ENCODE measurements at regions not wholly inside any gene's neighbourhood (a gene's known extent, or its start where the extent isn't known, plus 50 kb on each side); places are given as distances from the start of the nearest gene placed in this dataset.

DNA sequence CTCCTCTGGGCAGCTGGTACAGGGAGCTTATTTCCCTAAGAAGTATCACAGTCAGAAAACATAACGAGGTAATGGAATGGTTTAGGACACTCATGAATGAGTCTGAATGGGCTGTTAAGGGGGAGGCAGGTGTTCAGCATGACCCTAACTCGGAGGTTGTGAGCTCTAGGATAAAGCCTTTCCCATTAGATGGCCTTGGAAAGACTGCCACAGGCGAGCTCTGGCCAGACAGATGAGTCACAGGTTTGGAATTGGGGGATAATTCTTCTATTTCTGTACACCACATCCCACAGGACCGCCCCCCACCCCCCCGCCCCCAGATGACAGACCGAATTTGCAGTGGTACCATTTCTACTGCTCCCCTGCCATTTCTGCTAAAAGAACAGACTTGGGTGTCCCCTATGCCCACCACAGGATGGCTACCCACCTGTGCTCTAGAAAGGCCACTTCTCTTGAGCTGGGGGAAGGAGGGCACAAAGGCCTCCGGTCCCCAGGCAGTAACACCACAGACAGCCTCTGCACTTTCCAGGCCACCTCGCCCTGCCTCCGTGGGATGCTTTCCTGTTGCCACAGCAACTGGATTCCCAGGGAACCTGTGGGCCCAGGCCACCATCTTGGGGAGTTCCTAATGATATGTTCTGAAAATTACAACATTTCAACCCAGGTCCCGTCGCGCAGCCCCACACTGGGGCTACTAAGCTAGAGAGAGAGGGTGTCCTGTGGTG is 76.7 kb downstream of the TRIM29 start:
- Histone ChIP-seq H3K4me1 (ENCODE audit: insufficient read depth) (peaks cover 35% of the 10 kb centered on the region), H4K20me1 (replicated peaks; ENCODE audit: insufficient read depth) (no peaks in the 10 kb centered on the region), H3K4me3 (no peak overlapping the region), H3K9me2 (ENCODE audit: insufficient read depth) (peaks cover 9% of the 10 kb centered on the region), H3K27me3 (ENCODE audit: insufficient read depth) (no peaks in the 10 kb centered on the region), H3K4me2 (no peak overlapping the region), H3F3A (replicated peaks; ENCODE audit: low read depth) (peaks cover 13% of the 10 kb centered on the region; the same call in 1 of the 2 replicates), H2AFZ (no peak overlapping the region), H3K27ac (ENCODE audit: low read depth) (no peak overlapping the region), H3K79me2 (replicated peaks; ENCODE audit: insufficient read depth) (0 out of 2 replicates have a peak, but pooled peaks cover 4% of the 10 kb centered on the region), H3K36me3 (ENCODE audit: insufficient read depth) (no peaks in the 10 kb centered on the region)
- no peak overlapping the region; the same call in 2 of the 3 replicates for H3K4me3 Mint-ChIP-seq
- H3K27ac Mint-ChIP-seq, result no peak overlapping the region
- H3K27me3 Mint-ChIP-seq (ENCODE audit: insufficient read depth, low read depth, poor library complexity), result peaks cover 13% of the 10 kb centered on the region
- ATAC-seq (no peak), DNase-seq (ENCODE audit: low spot score) (no peak)
- no peak for TF ChIP-seq EZH2phosphoT487 (IDR thresholded peaks at IDR 0.05; ENCODE audit: unreplicated experiment)
- TF ChIP-seq ZNF114 (CRISPR knock-in tag; IDR thresholded peaks at IDR 0.05), result no peak
- TF ChIP-seq, protein P1, sequence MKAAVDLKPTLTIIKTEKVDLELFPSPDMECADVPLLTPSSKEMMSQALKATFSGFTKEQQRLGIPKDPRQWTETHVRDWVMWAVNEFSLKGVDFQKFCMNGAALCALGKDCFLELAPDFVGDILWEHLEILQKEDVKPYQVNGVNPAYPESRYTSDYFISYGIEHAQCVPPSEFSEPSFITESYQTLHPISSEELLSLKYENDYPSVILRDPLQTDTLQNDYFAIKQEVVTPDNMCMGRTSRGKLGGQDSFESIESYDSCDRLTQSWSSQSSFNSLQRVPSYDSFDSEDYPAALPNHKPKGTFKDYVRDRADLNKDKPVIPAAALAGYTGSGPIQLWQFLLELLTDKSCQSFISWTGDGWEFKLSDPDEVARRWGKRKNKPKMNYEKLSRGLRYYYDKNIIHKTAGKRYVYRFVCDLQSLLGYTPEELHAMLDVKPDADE (IDR thresholded peaks at IDR 0.05), result no peak
- no peak for TF ChIP-seq EZH2 (IDR thresholded peaks at IDR 0.05; ENCODE audit: low read depth, unreplicated experiment)
- no peak for TF ChIP-seq POLR2AphosphoS5 (IDR thresholded peaks at IDR 0.05; ENCODE audit: low read depth)
- TF ChIP-seq, protein P2, sequence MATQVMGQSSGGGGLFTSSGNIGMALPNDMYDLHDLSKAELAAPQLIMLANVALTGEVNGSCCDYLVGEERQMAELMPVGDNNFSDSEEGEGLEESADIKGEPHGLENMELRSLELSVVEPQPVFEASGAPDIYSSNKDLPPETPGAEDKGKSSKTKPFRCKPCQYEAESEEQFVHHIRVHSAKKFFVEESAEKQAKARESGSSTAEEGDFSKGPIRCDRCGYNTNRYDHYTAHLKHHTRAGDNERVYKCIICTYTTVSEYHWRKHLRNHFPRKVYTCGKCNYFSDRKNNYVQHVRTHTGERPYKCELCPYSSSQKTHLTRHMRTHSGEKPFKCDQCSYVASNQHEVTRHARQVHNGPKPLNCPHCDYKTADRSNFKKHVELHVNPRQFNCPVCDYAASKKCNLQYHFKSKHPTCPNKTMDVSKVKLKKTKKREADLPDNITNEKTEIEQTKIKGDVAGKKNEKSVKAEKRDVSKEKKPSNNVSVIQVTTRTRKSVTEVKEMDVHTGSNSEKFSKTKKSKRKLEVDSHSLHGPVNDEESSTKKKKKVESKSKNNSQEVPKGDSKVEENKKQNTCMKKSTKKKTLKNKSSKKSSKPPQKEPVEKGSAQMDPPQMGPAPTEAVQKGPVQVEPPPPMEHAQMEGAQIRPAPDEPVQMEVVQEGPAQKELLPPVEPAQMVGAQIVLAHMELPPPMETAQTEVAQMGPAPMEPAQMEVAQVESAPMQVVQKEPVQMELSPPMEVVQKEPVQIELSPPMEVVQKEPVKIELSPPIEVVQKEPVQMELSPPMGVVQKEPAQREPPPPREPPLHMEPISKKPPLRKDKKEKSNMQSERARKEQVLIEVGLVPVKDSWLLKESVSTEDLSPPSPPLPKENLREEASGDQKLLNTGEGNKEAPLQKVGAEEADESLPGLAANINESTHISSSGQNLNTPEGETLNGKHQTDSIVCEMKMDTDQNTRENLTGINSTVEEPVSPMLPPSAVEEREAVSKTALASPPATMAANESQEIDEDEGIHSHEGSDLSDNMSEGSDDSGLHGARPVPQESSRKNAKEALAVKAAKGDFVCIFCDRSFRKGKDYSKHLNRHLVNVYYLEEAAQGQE (IDR thresholded peaks at IDR 0.05; ENCODE audit: unreplicated experiment), result no peak
- no peak for TF ChIP-seq NANOG (IDR thresholded peaks at IDR 0.05; ENCODE audit: borderline replicate concordance)
- TF ChIP-seq ZNF331 (CRISPR knock-in tag; IDR thresholded peaks at IDR 0.05; ENCODE audit: low read depth), result no peak
- TF ChIP-seq ZNF462 (CRISPR knock-in tag; IDR thresholded peaks at IDR 0.05), result no peak
- TF ChIP-seq, protein P3, sequence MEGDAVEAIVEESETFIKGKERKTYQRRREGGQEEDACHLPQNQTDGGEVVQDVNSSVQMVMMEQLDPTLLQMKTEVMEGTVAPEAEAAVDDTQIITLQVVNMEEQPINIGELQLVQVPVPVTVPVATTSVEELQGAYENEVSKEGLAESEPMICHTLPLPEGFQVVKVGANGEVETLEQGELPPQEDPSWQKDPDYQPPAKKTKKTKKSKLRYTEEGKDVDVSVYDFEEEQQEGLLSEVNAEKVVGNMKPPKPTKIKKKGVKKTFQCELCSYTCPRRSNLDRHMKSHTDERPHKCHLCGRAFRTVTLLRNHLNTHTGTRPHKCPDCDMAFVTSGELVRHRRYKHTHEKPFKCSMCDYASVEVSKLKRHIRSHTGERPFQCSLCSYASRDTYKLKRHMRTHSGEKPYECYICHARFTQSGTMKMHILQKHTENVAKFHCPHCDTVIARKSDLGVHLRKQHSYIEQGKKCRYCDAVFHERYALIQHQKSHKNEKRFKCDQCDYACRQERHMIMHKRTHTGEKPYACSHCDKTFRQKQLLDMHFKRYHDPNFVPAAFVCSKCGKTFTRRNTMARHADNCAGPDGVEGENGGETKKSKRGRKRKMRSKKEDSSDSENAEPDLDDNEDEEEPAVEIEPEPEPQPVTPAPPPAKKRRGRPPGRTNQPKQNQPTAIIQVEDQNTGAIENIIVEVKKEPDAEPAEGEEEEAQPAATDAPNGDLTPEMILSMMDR (conservative IDR thresholded peaks at IDR 0.05; ENCODE audit: low read depth in 2 of 2), result no peak
- no peak for TF ChIP-seq STAT1 (IDR thresholded peaks at IDR 0.05; ENCODE audit: unreplicated experiment)
- TF ChIP-seq CREB1 (CRISPR knock-in tag; IDR thresholded peaks at IDR 0.05; ENCODE audit: low read depth), result no peak
- no peak for TF ChIP-seq JUNB (IDR thresholded peaks at IDR 0.05; ENCODE audit: unreplicated experiment)
- H3K9me3 Mint-ChIP-seq, result no peaks in the 10 kb centered on the region; the same call in 2 of the 3 replicates
- peaks cover 31% of the 10 kb centered on the region for H3K4me1 Mint-ChIP-seq
- H3K36me3 Mint-ChIP-seq (ENCODE audit: low read depth), result no peaks in the 10 kb centered on the region; the same call in 1 of the 3 replicates
